Endodermal cell (in vitro differentiated cells): ENCODE measurements at regions not wholly inside any gene's neighbourhood (a gene's known extent, or its start where the extent isn't known, plus 50 kb on each side); places are given as distances from the start of the nearest gene placed in this dataset.

ENCODE experiments used
- DNase-seq: peaks from one replicate; pipeline ENCODE4 v3.0.0-alpha.2; 2017
- H3K27ac ChIP-seq: 2 replicates; pipeline ENCODE4 v1.5.1; 2013; ENCODE audit warnings: mild to moderate bottlenecking, low read depth, low read length, moderate library complexity
- H3K27me3 ChIP-seq: 2 replicates; pipeline ENCODE4 v1.6.1; 2013; ENCODE audit warnings: mild to moderate bottlenecking, low read length, moderate library complexity; ENCODE audit not compliant: insufficient read depth, control insufficient read depth, poor library complexity, severe bottlenecking
- H3K36me3 ChIP-seq: 2 replicates; pipeline ENCODE4 v1.7.0; 2013; ENCODE audit warnings: mild to moderate bottlenecking, low read length, moderate library complexity; ENCODE audit not compliant: control insufficient read depth, insufficient read depth
- H3K4me1 ChIP-seq: one replicate; pipeline ENCODE4 v1.7.0; 2013; ENCODE audit warnings: low read length; ENCODE audit not compliant: control insufficient read depth, insufficient read depth
- H3K4me3 ChIP-seq: 2 replicates; pipeline ENCODE4 v1.5.1; 2013; ENCODE audit warnings: mild to moderate bottlenecking, low read length, moderate library complexity
- H3K9ac ChIP-seq: 2 replicates; pipeline ENCODE4 v1.6.1; 2013; ENCODE audit warnings: mild to moderate bottlenecking, low read length, moderate library complexity; ENCODE audit not compliant: poor library complexity, severe bottlenecking; ENCODE audit errors: extremely low read depth
- H3K9me3 ChIP-seq: 2 replicates; pipeline ENCODE4 v1.6.1; 2013; ENCODE audit warnings: mild to moderate bottlenecking, low read length, moderate library complexity; ENCODE audit not compliant: control insufficient read depth
- H3K27ac Mint-ChIP-seq: 2 replicates; pipeline ENCODE4 v1.8.0; 2020; ENCODE audit warnings: mixed read lengths
- H3K27me3 Mint-ChIP-seq: 2 replicates; pipeline ENCODE4 v1.8.0; 2021; ENCODE audit warnings: mild to moderate bottlenecking, mixed read lengths; ENCODE audit not compliant: insufficient read depth
- H3K36me3 Mint-ChIP-seq: 2 replicates; pipeline ENCODE4 v1.8.0; 2020; ENCODE audit warnings: low read depth, mixed read lengths
- H3K4me1 Mint-ChIP-seq: 2 replicates; pipeline ENCODE4 v1.8.0; 2020; ENCODE audit warnings: mixed read lengths
- H3K4me3 Mint-ChIP-seq: 2 replicates; pipeline ENCODE4 v1.8.0; 2020; ENCODE audit warnings: mild to moderate bottlenecking, moderate library complexity, mixed read lengths
- H3K9me3 Mint-ChIP-seq: 2 replicates; pipeline ENCODE4 v1.8.0; 2020; ENCODE audit warnings: mild to moderate bottlenecking, mixed read lengths
- WGBS, 2 experiments: methylation state at CpG; one replicate each; pipeline versions ENCODE4 v1.1.5 to v1.1.7; 2013; ENCODE audit warnings: missing lambda C conversion rate in 2 of 2, mixed read lengths in 1 of 2; ENCODE audit not compliant: insufficient coverage in 1 of 2, insufficient read length in 1 of 2; 5-methylcytosine and 5-hydroxymethylcytosine counted together
- TF ChIP-seq, protein P1 (sequence below): fragments of 200-600 bp; sonication (generic); conservative IDR thresholded peaks from 2 replicates; pipeline ENCODE4 v1.5.0; 2021; ENCODE audit warnings: antibody characterized with exemption, mild to moderate bottlenecking

DNA sequence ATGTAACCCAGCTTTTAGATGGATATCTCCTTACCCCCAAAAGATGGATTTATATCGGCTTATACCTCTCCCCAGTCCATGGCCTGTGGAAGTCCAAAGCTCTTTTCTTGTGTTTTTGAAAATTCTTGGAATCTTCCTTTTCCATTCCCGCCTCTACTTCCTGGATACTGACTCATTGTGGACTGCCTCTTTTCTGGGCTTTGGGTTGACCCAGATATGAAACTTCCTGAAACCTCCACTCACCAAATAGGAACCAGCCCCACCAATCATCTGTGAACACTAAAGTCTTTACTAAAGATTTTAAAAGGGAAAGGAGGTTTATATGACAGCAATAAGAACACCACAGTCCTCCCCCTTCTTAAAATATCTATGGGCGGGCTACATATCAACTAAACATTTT is 163.4 kb upstream of the SYN3 start:
- peaks cover 10% of the 10 kb centered on the region for H3K27me3 Mint-ChIP-seq
- H3K36me3 Mint-ChIP-seq: no peaks in the 10 kb centered on the region
- no peak overlapping the region for H3K27ac Mint-ChIP-seq
- TF ChIP-seq, protein P1, sequence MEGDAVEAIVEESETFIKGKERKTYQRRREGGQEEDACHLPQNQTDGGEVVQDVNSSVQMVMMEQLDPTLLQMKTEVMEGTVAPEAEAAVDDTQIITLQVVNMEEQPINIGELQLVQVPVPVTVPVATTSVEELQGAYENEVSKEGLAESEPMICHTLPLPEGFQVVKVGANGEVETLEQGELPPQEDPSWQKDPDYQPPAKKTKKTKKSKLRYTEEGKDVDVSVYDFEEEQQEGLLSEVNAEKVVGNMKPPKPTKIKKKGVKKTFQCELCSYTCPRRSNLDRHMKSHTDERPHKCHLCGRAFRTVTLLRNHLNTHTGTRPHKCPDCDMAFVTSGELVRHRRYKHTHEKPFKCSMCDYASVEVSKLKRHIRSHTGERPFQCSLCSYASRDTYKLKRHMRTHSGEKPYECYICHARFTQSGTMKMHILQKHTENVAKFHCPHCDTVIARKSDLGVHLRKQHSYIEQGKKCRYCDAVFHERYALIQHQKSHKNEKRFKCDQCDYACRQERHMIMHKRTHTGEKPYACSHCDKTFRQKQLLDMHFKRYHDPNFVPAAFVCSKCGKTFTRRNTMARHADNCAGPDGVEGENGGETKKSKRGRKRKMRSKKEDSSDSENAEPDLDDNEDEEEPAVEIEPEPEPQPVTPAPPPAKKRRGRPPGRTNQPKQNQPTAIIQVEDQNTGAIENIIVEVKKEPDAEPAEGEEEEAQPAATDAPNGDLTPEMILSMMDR: no peak
- H3K4me1 Mint-ChIP-seq: no peaks in the 10 kb centered on the region
- no peak for DNase-seq
- no peaks in the 10 kb centered on the region for H3K27me3 ChIP-seq
- WGBS, 2 experiments: 66 to 71% methylated on average over 3 of the region's 3 CpGs
- no peak overlapping the region for H3K4me3 Mint-ChIP-seq
- H3K4me3 ChIP-seq: no peak overlapping the region
- no peaks in the 10 kb centered on the region for H3K36me3 ChIP-seq
- no peak overlapping the region for H3K9ac ChIP-seq
- H3K9me3 Mint-ChIP-seq: peaks cover 6% of the 10 kb centered on the region
- no peaks in the 10 kb centered on the region for H3K4me1 ChIP-seq
- no peak overlapping the region for H3K27ac ChIP-seq
- no peaks in the 10 kb centered on the region for H3K9me3 ChIP-seq

DNA sequence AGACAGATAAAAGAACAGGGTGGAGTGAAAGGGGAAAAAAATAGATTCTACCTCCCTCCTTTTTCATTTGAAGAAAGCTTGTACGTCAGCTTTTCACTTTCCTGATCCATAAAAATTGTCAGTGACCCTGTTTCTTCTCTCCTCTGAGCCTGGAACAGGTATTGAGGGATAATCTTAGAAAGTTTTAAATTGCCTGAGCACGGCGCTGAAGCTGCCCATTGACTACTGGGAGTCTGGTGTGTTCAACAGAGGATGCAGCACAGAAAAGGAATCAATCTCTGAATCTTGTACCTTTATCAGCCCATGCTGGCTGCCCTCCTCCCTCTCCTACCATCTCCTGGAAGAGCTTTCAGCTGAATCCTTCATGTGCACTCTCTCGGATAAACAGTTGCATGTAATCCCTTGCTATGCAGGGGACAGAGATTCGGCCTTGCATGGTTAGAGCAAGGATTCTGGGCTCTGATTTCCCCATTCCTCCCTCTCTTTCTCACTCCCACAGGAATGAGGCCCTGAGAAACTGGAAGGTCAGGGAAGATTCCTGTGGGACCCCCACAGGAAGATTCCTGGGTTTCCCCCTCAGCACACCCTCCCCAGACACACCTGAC is 162.4 kb upstream of the SYN3 start:
- no peak for DNase-seq
- no peak overlapping the region for H3K27ac ChIP-seq
- Mint-ChIP-seq H3K27ac (no peak overlapping the region), H3K4me1 (no peaks in the 10 kb centered on the region), H3K9me3 (no peaks in the 10 kb centered on the region), H3K36me3 (no peaks in the 10 kb centered on the region), H3K4me3 (no peak overlapping the region), H3K27me3 (peaks cover 10% of the 10 kb centered on the region)
- H3K4me1 ChIP-seq: no peaks in the 10 kb centered on the region
- TF ChIP-seq, protein P1: no peak
- no peak overlapping the region for H3K9ac ChIP-seq
- 87 to 100% methylated on average over 1 to 4 of the region's 5 CpGs for WGBS, 2 experiments
- H3K27me3 ChIP-seq: no peaks in the 10 kb centered on the region
- no peaks in the 10 kb centered on the region for H3K36me3 ChIP-seq
- H3K4me3 ChIP-seq: no peak overlapping the region
- no peaks in the 10 kb centered on the region for H3K9me3 ChIP-seq

DNA sequence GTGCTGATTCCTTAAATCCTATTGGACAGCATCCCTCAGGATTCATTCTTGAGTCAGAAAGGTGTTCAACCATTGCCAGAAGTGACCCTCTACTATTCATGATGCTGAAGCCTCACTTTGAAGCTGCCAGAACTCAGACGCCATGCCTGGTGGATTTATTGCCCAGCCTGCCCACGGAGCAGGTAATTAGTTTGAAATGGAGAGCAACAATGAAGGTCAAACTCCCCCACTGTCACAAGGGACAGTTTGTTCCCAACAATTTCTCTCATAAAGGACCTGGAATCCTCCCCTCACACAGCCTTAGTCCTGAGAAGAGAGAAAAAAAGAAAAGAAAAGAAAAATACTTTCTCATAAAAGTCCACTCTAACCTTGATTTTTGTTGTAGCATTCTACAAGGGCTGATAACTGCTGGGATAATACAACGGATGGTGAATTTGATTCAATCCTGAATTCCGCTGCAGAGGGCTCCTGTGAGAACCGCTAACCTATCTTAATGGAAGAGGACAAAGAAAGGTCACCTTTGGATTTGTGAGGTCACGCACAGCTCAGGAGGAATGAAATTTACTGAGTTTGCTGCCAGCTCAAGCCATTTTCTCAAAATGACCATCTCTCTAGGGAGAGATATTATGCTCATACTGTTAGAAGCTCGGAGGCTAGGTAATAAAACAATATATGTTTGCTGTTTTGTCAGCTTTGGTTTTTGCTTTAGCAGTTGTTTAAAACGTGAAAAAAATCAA is 161.6 kb upstream of the SYN3 start:
- no peaks in the 10 kb centered on the region for H3K4me1 Mint-ChIP-seq
- H3K9me3 ChIP-seq: no peaks in the 10 kb centered on the region
- no peaks in the 10 kb centered on the region for H3K36me3 ChIP-seq
- no peak overlapping the region for H3K9ac ChIP-seq
- no peak overlapping the region for H3K27ac Mint-ChIP-seq
- H3K4me3 Mint-ChIP-seq: no peak overlapping the region
- no peaks in the 10 kb centered on the region for H3K27me3 ChIP-seq
- peaks cover 10% of the 10 kb centered on the region for H3K27me3 Mint-ChIP-seq
- no peak overlapping the region for H3K27ac ChIP-seq
- no peaks in the 10 kb centered on the region for H3K9me3 Mint-ChIP-seq
- WGBS, 2 experiments: 81 to 85% methylated on average over 7 to 8 of the region's 8 CpGs
- H3K4me1 ChIP-seq: no peaks in the 10 kb centered on the region
- no peaks in the 10 kb centered on the region for H3K36me3 Mint-ChIP-seq
- TF ChIP-seq, protein P1: no peak
- no peak overlapping the region for H3K4me3 ChIP-seq
- DNase-seq: no peak
